ENCODE measurements at regions not wholly inside any gene's neighbourhood (a gene's known extent, or its start where the extent isn't known, plus 50 kb on each side); places are given as distances from the start of the nearest gene placed in this dataset.
"Not testable (repeated sequence)": the region's sequence is repeated elsewhere in the genome, so short reads cannot be mapped to it uniquely, and the experiment has no call there.

DNA sequence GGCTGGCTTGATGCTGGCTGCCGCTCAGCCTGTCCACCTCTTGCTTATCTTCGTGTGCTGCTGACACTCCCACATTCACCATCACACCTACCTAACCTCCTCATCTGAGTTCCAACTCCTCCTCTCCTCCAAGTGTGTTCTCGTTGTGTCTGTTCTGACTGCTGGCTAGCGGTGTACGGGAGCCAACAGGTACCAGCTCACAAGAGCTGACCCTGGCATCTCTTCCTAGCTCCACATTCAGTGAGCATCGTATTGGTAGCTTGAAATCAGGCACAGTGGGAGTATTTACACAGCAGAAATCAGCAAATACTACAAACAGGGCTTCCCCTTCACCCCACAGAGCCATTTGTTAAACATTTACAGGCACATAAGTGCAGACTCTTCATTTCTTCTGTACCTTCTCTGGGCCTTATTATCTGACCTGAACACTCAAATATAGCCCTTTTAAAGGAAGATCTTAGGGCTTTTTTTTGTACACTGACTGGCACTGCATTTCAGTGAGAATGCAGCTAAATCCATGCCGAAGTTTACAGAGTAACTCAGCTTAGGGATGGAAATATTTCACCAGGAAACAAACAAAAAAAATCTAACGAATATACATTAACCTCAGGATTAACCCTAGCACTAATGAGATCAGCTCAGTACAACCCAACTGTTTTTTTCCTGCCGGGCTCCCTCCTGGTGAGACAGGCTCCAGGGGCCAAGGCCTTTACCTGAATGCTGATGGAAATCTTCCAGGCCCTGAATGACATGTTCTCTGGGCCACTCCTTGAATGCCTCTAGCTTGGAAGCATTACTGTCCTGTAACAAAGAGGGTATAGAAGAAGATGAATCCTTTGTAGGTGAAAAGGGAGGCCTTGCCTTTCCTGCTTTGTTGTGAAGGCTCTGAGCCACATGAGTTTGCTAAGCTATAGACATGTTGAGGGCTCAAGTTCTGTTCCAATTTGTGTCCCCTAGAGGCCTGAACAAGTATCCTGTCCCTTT is 150.5 kb upstream of the LPP start:
- DNase-seq = no peak

DNA sequence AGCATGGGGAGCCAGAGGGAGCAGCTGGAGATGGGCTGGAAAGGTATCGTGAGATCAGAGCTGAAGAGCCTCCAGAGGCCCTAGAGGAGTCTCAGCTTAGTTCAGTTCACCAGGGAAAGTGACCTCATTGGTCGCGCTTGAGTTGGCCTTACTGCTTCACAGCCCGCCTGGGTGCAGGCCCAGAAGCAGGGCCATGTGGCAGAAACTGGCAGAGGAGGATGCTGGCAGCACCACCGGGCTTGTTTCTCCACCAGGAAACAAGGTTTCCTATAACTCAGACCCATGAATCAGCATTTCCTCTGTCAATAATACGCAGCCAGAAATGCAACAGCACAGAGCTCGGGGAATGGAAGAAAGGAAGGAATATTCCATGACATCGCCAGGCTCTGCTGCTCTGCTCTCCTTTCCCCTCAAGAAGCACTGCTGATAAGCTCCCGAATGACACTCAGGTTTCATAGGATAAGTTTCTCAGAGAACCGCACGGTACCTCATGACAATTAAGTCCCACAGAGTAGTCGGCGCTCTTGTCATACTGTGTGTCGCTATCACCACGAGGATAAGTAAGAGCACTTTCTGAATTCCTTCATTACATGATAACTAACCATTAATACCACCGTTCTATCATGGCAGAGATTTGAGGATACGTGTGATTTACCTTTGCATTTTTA is 147.1 kb upstream of the LPP start:
- DNase-seq = peak; percentile 81 to 92

DNA sequence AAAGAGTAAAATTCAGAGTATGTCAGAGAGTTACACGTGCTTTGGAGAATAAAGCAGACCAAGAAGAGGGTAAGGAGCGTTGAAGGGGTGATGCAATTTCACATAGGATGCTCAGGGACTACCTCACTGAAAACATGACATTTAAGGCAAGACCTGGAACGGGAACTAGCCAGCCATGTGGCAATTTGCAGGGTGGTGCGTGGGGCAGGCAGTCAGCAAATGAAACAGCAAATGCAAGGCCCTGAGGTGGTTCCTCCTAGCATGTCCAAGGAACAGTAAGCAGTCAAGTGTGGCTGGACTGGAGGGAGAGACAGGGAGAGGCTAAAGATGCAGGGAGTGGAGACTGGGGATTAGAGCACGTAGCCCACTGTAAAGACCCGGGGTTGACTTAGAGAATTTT is 146.1 kb upstream of the LPP start:
- DNase-seq = no peak

DNA sequence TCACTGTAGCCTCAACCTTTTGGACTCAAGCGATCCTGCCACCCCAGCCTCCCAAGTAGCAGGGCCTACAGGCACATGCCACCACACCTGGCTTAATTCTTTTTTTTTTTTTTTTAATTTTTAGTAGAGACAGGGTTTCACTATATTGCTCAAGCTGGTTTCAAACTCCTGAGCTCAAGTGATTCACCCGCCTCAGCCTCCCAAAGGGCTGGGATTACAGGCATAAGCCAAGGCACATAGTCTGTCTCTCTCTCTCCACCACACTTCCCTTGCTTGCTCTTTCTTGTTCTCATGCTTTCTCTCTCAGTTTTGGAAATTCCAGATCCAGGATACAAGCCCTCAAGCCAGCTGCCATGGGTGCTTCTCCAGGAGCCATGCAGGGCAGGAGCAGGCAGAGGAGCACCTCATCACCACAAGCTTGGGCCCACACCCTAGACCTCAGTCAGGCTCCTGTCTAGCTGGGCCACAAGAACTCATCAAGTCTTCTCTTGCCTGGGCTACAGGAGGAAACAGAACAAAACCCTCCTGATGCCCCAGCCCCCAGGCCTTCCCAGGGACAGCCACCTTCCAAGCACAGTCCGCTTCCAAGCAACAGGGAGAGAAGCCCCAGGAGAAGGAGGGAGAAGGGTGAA is 145.3 kb upstream of the LPP start:
- no peak for DNase-seq

DNA sequence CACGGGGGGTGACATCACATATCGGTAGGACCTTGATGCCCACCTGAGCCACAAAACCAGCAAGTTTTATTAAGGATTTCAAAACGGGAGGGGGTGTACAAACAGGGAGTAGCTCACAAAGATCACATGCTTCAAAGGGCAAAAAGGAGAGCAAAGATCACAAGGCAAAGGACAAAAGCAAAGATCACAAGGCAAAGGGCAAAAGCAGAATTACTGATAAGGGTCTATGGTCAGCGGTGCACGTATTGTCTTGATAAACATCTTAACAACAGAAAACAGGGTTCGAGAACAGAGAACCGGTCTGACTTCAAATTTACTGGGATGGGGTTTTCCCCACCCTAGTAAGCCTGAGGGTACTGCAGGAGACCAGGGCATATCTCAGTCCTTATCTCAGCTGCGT is 143.5 kb upstream of the LPP start:
- no peak for DNase-seq

DNA sequence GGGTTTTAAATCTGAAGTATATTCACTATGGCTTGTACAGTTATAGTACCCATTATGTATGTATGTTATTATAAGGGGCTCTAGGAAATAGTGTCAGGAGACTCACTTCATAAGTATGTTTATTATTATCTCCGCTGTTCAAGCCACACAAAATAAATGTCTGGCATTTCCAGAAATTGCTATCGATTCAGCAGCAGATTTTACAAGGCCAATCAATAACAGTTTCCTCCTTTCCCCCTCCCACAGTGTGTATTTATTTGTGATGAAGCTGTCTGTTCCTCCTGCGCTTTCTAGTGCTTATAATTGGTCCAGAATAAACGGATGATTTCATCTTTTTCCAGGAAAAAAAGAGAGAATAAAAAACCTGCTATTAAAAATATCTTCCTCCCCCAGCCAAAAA is 134.2 kb upstream of the LPP start:
- no peak for DNase-seq

DNA sequence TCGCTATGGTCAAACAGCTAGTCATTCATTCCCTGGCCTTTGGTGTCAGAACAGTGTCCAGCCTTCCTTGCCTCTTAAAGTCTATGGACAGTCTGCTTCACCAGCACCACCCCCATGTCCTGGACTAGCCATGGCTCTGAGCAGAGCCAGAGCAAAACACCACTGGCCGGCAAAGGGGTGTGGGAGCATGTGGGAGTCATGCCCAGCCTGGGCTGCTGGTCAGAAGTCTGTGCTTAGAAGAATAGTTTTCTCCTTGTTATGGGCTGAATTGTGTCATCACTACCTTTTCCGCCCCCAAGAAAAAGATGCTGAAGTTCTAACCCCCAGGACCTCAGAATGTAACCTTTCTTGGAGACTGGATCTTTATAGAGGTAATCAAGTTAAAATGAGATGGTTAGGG is 132.9 kb upstream of the LPP start:
- DNase-seq = no peak

DNA sequence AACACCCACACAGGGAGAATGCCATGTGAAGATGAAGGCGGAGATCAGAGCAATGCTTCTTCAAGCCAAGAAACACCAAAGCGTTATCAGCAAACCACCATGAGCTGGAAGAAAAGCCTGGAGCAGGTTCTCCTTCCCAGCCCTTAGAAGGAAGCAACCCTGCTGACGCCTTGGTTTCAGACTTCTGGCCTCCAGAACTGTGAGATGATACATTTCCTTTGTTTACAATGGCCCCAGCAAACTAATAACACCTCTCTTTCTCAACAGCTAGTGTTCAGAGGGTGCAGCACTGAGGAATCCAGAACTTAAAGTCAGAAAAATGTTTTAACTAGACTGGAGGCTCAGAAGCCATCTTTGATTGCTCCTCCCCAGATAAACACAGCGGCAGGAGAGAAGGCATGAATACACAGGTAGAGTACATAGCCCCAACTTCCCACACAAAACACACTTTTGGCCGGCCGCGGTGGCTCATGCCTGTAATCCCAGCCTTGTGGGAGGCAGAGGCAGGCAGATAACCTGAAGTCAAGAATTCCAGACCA is 132.4 kb upstream of the LPP start:
- no peak for DNase-seq

DNA sequence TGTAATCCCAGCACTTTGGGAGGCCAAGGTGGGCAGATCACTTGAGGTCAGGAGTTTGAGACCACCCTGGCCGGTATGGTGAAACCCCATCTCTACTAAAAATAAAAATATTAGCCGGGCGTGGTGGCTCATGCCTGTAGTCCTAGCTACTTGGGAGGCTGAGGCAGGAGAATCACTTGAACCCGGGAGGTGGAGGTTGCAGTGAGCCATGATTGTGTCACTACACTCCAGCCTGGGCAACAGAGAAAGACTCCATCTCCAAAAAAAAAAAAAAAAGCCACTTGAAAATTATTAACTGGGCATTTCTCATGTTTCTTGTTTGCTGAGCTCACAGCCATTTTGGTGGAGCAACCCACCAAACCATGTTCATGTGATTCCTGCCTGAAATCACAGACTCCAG is 131.1 kb upstream of the LPP start:
- DNase-seq = not testable (repeated sequence)

DNA sequence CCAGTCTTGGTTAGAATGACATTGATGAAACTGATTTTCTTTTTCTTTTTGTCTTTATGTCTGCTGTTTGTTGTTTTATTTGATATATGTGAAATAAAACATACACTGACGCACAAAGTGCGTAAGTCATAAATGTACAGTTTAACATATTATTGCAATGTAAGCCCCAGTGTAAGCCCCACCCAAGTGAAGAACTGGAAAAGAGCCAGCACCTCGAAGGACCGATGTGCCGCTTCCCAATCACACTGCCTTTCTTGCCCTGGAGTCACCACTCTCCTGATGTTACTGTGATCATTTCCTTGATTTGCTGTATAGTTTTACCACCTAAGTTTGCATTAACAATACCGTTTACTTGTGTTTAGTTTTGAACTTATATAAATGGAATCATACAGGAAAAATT is 128.4 kb upstream of the LPP start:
- no peak for DNase-seq

DNA sequence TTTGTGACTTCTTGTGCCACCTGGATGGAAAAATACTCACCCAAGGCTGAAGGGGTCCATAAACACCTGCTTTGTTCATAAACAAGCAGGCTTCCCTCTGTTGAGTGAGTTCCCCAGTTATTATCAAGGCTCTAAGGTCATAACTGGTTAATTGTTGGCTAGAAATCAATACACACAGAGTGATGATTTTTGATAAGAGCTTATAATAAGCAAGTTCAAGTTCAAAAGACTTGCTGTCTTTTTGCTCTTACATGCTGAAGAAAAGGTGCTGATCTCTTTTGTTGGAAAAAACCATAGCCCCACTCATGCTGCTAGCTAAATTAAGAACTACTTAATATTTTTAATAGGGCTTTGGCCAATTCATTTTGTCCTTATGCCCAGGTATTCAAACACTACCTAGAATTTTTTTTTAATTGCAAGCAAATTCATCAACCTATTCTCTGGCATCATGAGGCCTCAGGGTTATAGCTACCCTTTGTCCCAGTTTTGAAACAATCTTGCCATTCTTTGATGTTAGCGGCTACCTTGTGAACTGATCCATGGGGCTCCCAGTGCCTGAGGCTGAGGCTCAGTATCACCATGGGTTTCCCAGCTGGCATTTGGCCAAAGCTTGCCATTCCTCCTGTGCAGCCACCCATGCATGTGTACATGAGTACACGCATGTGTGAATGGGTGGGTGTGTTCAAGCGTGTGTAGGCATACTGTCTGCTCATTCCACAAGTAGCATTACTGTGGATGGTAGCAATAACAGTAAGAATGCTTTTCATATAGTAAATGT is 127.6 kb upstream of the LPP start:
- peak in 1 of 2 experiments; percentile 33 for DNase-seq

DNA sequence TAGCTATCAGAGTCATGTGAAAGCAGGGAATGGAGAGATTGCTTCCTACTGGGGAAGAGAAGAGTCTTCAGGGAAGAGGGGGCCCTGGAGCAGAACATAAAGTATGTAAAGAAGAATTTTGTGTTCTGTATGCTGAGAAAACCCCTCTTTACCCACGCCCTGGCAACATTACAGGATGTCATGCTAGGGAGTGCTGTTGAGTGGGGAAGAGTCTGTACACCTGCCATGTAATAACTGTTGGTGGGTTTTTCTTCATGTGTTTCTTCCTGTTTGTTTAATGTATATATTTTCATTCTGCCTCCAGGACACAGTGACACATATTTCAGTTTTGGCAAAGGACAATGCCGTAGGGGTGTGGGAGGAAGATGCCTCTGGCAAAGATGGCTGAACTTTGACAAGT is 122.8 kb upstream of the LPP start:
- DNase-seq = no peak

DNA sequence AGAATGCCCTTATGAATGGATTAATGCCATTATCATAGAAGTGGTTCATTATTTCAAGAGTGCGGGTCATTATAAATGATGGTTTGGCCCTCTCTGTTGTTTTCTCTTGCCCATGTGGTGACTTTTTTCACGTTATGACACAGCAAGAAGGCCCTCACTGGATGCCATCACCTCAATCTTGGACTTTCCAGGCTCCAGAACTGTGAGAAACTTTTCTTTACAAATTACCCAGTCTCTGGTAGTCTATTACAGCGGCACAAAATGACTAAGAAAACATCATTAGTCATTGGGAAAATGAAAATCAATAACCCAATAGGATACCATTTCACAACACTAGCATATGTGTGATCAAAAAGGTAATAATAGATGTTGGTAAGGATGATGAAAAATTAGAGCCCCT is 119.0 kb upstream of the LPP start:
- no peak for DNase-seq

DNA sequence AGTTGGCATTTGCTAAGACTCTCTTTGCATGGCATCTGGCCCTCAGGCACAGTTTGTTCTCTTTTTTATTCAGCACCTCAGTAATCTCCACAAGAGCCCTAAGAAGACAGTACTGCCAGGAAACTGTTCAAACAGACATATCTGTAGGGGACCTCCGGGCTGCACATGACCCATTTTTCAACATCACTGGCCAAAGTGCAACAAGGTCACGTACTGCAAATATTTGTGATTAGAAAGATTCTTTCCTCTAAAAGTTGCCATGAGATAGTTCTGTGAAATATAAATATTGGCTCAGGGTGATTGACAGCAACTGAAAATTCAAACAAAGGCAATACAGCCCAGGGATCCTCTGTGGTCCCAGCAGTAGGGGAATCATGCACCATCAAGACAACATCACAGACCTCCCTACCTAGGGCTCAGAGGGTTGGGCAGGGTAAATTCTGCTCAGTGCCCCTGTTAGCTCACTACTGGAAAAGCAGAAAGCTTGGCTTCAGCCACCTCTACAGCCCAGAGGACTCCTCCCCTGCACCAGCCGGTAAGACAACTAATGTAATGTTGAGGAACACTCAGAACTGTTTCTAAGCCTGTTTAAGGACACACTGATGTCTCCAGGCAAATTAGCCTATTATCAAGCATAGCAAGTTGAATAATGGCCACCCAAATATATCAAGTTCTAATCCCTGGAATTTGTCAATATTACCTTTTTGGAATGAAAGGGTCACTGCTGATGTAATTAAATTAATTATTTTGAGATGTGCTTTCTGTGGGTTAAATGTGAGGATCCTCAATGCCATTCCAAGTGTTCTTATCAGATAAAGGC is 117.4 kb upstream of the LPP start:
- no peak for DNase-seq

DNA sequence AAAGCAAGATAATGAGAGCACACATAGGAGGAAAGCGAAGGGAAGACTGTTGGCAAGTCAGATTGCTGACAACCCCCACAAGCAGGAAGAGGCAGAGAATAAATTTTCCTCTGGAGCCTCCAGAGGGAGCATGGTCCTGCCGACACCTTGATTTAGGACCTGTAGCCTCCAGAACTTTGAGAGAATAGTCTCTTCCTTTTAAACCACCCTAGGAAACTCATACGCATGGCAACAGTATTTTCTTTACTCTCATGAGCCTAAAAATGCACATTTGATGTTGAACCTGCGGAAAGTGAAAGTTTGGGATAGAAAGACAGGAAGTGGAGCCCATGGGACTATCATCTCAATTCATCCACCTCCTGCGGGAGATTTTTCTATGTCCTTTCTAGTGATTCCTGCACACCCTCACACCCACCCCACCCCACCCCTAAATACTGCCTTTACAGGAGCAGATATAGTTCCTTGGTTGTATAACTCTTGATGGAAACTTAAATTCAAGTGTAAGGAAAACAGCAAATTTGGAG is 116.7 kb upstream of the LPP start:
- peak in 1 of 2 experiments; percentile 22 for DNase-seq

DNA sequence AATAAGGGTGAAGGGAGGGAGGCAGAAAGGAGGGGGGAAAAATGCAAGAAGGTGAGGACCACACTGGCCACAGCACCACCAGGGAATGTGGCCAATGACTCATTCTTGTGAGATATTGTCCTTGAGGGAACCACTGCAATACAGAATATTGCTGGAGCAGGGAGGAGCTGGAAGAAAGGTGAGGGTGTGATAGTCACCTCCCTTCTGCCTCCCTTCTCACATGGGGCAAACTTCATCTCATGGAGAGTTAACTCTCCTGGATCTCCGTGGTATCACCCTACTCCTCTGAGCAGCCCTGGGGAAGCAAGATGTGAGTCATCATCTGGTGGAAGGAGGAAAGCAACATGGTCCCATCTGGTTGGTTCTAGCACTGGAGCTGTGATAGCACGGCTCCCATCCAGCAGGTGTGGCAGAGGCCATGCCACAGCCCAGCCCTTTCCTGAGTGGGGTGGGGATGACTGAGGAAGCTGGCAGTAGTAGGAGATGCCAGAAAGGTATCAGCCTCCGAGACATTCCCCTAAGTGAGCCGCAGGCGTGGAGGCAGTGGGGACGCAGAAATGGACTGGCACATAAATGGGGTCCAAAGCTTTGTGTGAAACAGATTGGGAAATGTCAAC is 115.9 kb upstream of the LPP start:
- DNase-seq = no peak

DNA sequence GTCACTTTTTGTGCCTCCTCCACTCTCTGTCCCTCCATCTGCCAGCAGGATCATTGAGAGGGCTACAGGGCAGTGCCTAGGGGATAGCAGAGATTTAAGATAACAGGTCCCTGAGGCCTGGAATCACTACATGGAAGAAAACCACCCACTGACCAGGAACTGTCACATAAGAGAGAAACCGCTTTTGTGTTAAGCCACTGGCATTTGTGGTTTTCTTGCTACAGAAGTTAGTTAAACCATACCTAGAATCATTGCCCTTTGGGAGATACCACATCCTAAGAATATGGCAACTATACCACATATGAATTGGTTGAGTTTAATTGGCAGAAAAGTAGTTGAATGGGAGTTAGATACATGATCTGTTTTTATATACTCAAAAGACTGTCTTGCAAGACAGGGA is 112.8 kb upstream of the LPP start:
- DNase-seq = no peak

DNA sequence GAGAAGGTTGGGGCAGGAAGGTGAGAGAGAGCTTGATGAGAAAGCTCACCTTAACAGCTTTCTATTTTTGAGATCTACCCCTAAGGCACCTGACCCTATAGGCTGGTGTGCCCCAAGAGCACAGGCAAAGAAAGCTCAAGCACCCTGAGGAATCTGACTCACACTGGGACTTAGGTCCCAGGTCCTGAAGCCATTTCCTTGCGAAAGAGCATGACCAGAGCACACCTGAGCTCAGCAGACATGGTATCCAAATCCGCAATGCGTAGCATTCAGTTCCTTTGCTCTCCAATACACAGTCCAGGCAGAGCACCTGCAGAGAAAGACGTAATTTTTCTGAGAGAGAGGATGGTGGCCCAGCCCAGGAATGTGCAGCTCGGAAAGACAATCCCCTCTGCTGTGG is 112.1 kb upstream of the LPP start:
- DNase-seq = no peak

DNA sequence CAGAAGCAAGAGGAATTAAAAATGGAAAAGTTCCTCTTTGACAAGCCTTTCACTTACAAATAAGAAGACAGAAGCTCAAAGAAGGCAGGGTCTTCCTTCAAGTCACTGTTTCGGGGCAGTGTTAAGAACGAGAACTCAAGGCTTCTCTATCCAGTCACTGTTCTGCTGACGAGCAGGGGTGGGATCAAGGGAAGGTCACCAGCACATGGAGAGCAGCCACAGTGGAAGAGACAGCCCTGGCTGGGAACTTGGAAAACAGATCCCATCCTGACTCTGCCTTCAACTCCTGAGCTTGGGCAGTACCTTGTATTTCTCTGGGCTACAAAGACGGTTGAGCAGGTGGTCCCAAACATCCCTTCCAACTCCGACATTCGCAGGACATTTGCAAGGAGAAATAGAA is 111.5 kb upstream of the LPP start:
- no peak for DNase-seq

DNA sequence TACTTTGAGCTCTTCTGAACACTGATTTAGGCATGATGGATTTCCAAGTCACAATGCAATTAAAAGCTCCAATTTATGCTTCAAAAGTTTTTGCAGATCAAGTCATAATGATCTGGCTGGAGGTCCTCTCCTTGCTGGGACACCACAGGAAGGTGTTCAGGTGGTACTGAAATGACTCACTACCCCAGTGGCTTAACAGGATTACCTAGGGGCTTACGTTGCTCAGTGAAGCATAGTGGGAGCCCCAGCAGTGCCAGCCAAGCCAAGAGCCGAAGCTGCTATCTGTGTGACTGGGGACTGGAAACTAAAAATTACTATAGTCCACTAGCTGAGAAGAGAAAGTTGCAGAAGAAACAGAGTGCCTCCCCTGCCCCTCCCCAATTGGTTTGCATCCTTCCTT is 110.1 kb upstream of the LPP start:
- DNase-seq = no peak

DNA sequence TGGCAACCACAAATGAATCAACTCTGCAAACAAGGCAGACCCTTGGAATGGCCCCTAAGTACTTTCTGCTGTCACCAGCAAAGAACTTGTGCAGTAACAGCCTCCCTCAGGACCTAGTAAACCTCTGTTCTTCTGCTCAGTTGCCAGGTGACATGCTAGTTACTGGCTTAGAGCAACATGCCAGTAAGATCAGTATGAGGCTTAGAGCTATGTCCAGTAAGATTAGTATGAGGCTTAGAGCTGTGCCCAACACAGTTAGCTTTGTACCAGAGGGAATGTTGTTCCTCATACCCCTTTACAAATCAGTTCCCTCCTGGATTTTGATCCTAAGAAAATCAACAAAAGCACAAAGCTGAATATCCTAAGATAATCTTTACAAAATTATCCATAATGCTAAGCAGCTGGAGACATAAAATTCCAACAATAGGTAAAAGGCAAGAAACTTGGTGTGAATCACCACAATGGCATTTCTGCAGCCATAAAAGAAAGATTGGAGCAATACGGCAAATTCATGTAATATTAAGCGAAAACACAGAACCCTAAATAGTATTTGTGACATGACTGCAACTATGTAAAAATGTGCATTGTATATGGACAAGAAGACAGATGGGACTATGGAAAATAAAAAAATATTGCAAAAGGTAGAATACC is 107.3 kb upstream of the LPP start:
- DNase-seq = no peak

All from NCI-H446 (cell line).